ENCODE measurements at regions not wholly inside any gene's neighbourhood (a gene's known extent, or its start where the extent isn't known, plus 50 kb on each side); places are given as distances from the start of the nearest gene placed in this dataset.
A peak's percentile ranks its signal among the peaks of the same experiment; 100 is the strongest.

GRCh38 chr2:104707056-104707455, 146.9 kb upstream of the POU3F3 start:
- Mint-ChIP-seq H3K27me3 (ENCODE audit: low read depth, poor library complexity) (peaks cover 3% of the 10 kb centered on the region), H3K4me1 (peaks cover 49% of the 10 kb centered on the region), H3K36me3 (ENCODE audit: low read depth) (no peaks in the 10 kb centered on the region)

GRCh38 chr2:104708967-104709366, 144.9 kb upstream of the POU3F3 start:
- H3K4me3 Mint-ChIP-seq: no peak overlapping the region
- no peak overlapping the region for H3K27ac Mint-ChIP-seq
- H3K4me1 Mint-ChIP-seq: peaks cover 30% of the 10 kb centered on the region
- TF ChIP-seq, protein P1, sequence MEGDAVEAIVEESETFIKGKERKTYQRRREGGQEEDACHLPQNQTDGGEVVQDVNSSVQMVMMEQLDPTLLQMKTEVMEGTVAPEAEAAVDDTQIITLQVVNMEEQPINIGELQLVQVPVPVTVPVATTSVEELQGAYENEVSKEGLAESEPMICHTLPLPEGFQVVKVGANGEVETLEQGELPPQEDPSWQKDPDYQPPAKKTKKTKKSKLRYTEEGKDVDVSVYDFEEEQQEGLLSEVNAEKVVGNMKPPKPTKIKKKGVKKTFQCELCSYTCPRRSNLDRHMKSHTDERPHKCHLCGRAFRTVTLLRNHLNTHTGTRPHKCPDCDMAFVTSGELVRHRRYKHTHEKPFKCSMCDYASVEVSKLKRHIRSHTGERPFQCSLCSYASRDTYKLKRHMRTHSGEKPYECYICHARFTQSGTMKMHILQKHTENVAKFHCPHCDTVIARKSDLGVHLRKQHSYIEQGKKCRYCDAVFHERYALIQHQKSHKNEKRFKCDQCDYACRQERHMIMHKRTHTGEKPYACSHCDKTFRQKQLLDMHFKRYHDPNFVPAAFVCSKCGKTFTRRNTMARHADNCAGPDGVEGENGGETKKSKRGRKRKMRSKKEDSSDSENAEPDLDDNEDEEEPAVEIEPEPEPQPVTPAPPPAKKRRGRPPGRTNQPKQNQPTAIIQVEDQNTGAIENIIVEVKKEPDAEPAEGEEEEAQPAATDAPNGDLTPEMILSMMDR (IDR thresholded peaks at IDR 0.05): no peak
- no peak for DNase-seq
- peaks cover 6% of the 10 kb centered on the region for H3K27me3 Mint-ChIP-seq (ENCODE audit: low read depth, poor library complexity)
- H3K36me3 Mint-ChIP-seq (ENCODE audit: low read depth): no peaks in the 10 kb centered on the region
- H3K9me3 Mint-ChIP-seq: peaks cover 19% of the 10 kb centered on the region

More at GRCh38 chr2:104707056-104707455, 146.9 kb upstream of the POU3F3 start:
- Mint-ChIP-seq H3K9me3 (peaks cover 5% of the 10 kb centered on the region), H3K4me3 (no peak overlapping the region), H3K27ac (no peak overlapping the region)
- DNase-seq: no peak
- TF ChIP-seq, protein P1 (IDR thresholded peaks at IDR 0.05): no peak

DNA sequence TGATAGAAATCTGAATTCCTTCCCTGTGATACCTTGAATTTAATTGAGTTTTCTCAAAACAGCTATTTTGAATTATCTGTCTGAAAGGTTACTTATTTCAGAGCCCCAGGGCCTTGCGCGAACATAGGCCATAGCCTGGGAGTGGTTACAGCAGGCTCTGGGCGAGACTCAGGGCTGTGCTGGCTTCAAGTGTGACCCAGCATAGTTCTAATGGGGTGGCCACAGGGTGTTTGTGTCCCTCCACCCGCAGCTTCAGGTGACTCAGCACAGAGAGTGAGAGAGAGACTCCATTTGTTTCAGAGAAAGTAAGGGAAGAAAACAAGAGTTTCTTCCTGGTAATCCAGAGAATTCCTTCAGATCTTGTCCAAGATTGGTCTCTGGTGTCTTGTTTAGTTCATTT, 137.9 kb upstream of the POU3F3 start:
- no peaks in the 10 kb centered on the region for H3K36me3 Mint-ChIP-seq (ENCODE audit: low read depth)
- no peaks in the 10 kb centered on the region for H3K4me1 Mint-ChIP-seq
- TF ChIP-seq, protein P1 (IDR thresholded peaks at IDR 0.05): no peak

DNA sequence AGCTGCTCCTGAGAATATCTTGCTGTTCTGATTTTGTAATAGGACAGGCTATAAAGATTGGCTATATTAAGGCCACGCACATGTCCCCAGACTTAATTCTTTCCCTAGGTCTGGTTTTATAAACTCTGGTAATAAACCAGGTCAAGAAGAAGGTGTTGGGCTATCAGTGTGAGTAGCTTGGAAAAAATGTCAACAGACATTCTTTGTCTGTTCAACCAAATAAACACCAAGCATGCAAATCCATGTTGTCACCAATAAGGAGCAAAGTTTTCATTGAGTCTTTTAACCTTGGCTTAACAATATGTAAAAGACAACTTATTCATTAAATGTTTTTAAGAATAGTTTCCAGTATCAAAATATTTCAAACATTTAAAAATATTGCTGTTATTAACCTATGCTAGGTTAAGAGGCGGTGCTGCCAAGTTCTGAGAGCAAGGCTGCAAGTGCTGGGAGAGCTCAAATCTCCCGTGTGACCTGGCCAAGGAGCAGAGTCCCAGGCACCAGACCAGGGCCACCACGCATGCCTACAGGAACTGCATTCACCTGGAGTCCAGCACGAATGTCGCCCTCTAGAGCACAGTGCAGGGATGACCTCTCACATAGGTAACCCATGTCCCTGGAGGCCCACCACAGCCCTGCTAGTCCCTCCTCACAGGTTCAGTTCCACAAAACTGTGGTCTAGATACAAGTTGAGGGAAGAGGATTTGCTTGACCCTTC, 120.5 kb upstream of the POU3F3 start:
- Mint-ChIP-seq H3K36me3 (ENCODE audit: low read depth) (peaks cover 8% of the 10 kb centered on the region), H3K4me3 (no peak overlapping the region), H3K4me1 (peaks cover 48% of the 10 kb centered on the region), H3K27ac (no peak overlapping the region), H3K9me3 (peaks cover 33% of the 10 kb centered on the region), H3K27me3 (ENCODE audit: low read depth, poor library complexity) (peaks cover 24% of the 10 kb centered on the region)
- TF ChIP-seq, protein P1 (IDR thresholded peaks at IDR 0.05): peak; percentile 19
- no peak for DNase-seq

More for the DNA sequence above, 137.9 kb upstream of the POU3F3 start:
- H3K9me3 Mint-ChIP-seq: peaks cover 21% of the 10 kb centered on the region
- no peak overlapping the region for H3K4me3 Mint-ChIP-seq
- no peak for DNase-seq
- no peak overlapping the region for H3K27ac Mint-ChIP-seq
- peaks cover 19% of the 10 kb centered on the region for H3K27me3 Mint-ChIP-seq (ENCODE audit: low read depth, poor library complexity)

- TF ChIP-seq, protein P1 (IDR thresholded peaks at IDR 0.05): no peak
- Mint-ChIP-seq H3K27me3 (ENCODE audit: low read depth, poor library complexity) (peaks cover 26% of the 10 kb centered on the region), H3K4me1 (peaks cover 45% of the 10 kb centered on the region), H3K36me3 (ENCODE audit: low read depth) (peaks cover 8% of the 10 kb centered on the region), H3K4me3 (peak overlapping the region; percentile 26), H3K27ac (peak overlapping the region; percentile 36), H3K9me3 (peaks cover 18% of the 10 kb centered on the region)
- DNase-seq: peak; percentile 59
Measured at GRCh38 chr2:104734937-104735586, 118.9 kb upstream of the POU3F3 start.
